Panc1 (cell line): ENCODE measurements at regions not wholly inside any gene's neighbourhood (a gene's known extent, or its start where the extent isn't known, plus 50 kb on each side); places are given as distances from the start of the nearest gene placed in this dataset.

ENCODE experiments used
- ATAC-seq: fragments of 200-7000 bp; cut with Tn5 transposase; 2 replicates; pipeline ENCODE4 v1.9.1; 2020; ENCODE audit warnings: mild to moderate bottlenecking, moderate library complexity
- BruUV-seq: library from RNA; stranded (reverse); fragments of 400-500 nt; replicated peaks from 2 replicates; lab custom pipeline; 2021; lab: Mats Ljungman, UMichigan
- CTCF ChIA-PET: fragments of 300-600 bp; sonication (Branson Sonifier 250); formaldehyde crosslinking; loops from one replicate; lab custom pipeline; 2022; ENCODE audit warnings: antibody characterized with exemption; lab: Charles Lee
- POLR2A ChIA-PET: fragments of 300-600 bp; sonication (Branson Sonifier 250); formaldehyde crosslinking; loops from one replicate; lab custom pipeline; 2022; ENCODE audit warnings: antibody characterized with exemption; lab: Charles Lee
- DNase-seq: peaks from one replicate; pipeline ENCODE4 v3.0.0-alpha.2; 2010; ENCODE audit warnings: low read depth, low spot score
- H3K27ac ChIP-seq: 2 replicates; pipeline ENCODE4 v1.5.1; 2011; ENCODE audit warnings: mild to moderate bottlenecking, low read length, inconsistent platforms
- H3K27me3 ChIP-seq: fragments of 200-500 bp; sonication (Bioruptor generic); 2 replicates; pipeline ENCODE4 v1.6.0; 2014; ENCODE audit warnings: low read length, inconsistent platforms; ENCODE audit not compliant: control insufficient read depth, insufficient read depth
- H3K36me3 ChIP-seq: fragments of 200-500 bp; sonication (Bioruptor generic); 2 replicates; pipeline ENCODE4 v1.5.1; 2014; ENCODE audit warnings: inconsistent platforms, mild to moderate bottlenecking, low read length, moderate library complexity; ENCODE audit not compliant: control insufficient read depth, insufficient read depth
- H3K4me1 ChIP-seq: 2 replicates; pipeline ENCODE4 v1.5.1; 2011; ENCODE audit warnings: inconsistent platforms, mild to moderate bottlenecking, low read length, moderate library complexity; ENCODE audit not compliant: control insufficient read depth, insufficient read depth
- H3K4me3 ChIP-seq, 2 experiments: 2 replicates each; pipeline ENCODE4 v1.5.1; 2011 to 2012; ENCODE audit warnings: low read depth in 2 of 2, low read length in 2 of 2, mild to moderate bottlenecking in 2 of 2, inconsistent platforms in 1 of 2, moderate library complexity in 1 of 2
- H3K9me3 ChIP-seq: fragments of 200-500 bp; sonication (Bioruptor generic); 2 replicates; pipeline ENCODE4 v1.5.1; 2014; ENCODE audit warnings: low read depth, mild to moderate bottlenecking, inconsistent platforms, low read length, moderate library complexity; ENCODE audit not compliant: control insufficient read depth, insufficient read depth
- CTCF ChIP-seq: fragments of 450-650 bp; IDR thresholded peaks from 2 replicates; pipeline ENCODE4 v1.5.1; 2017; ENCODE audit warnings: mild to moderate bottlenecking
- POLR2AphosphoS5 ChIP-seq: IDR thresholded peaks from 2 replicates; pipeline ENCODE4 v1.6.1; 2012; ENCODE audit warnings: mild to moderate bottlenecking, low read depth, low read length, moderate library complexity
- REST ChIP-seq, 2 experiments: IDR thresholded peaks; 2 replicates each; pipeline ENCODE4 v1.6.1; 2011 to 2012; ENCODE audit warnings: low read depth in 2 of 2, control low read depth in 1 of 2, low read length in 1 of 2, mild to moderate bottlenecking in 1 of 2, moderate library complexity in 1 of 2; ENCODE audit not compliant: insufficient read depth in 1 of 2
- SIN3A ChIP-seq: IDR thresholded peaks from 2 replicates; pipeline ENCODE4 v1.6.1; 2012; ENCODE audit warnings: low read depth, mild to moderate bottlenecking, low read length, moderate library complexity, borderline replicate concordance; ENCODE audit not compliant: insufficient read depth
- TCF7L2 ChIP-seq: IDR thresholded peaks from 2 replicates; pipeline ENCODE4 v1.6.1; 2011; ENCODE audit warnings: mild to moderate bottlenecking, low read depth, low read length, inconsistent platforms
- in situ Hi-C: cut with HindIII; loops from 2 replicates; pipeline ENCODE4 v1.10.0; 2016; ENCODE audit warnings: low sequenced_read_pairs, low pct_unique_long_range_greater_than_20kb
- intact Hi-C: fragments of 100-400 bp; cut with micrococcal nuclease; formaldehyde crosslinking; loops from one replicate; pipeline ENCODE4 v1.10.0; 2022; ENCODE audit not compliant: unreplicated experiment

GRCh38 chr7:123393623-123394022 is 140.8 kb downstream of the IQUB start:
- no TSS peak for BruUV-seq
- ChIA-PET POLR2A (no interaction called here), CTCF (no interaction called here)
- TF ChIP-seq CTCF, result no peak
- no peak for TF ChIP-seq POLR2AphosphoS5
- no peak for TF ChIP-seq SIN3A
- no peak for TF ChIP-seq REST (IDR thresholded peaks at IDR 0.05; ENCODE audit: insufficient read depth in 1 of 2, low read depth in 2 of 2, low read length in 1 of 2)
- TF ChIP-seq TCF7L2, result no peak
- Histone ChIP-seq H3K36me3 (no peaks in the 10 kb centered on the region), H3K27ac (no peak overlapping the region), H3K9me3 (no peaks in the 10 kb centered on the region), H3K4me3 (no peak overlapping the region), H3K4me1 (no peaks in the 10 kb centered on the region), H3K27me3 (no peaks in the 10 kb centered on the region)
- no peak for ATAC-seq
- in situ Hi-C loops (no loop called here), intact Hi-C loops (no loop called here)
- DNase-seq, result no peak

- CTCF ChIA-PET, result no interaction called here
- intact Hi-C loops (no loop called here), in situ Hi-C loops (no loop called here)
- ATAC-seq (no peak), DNase-seq (no peak)
- no peaks in the 10 kb centered on the region for H3K4me1 ChIP-seq
- no peak for TF ChIP-seq SIN3A
- BruUV-seq, result no TSS peak
- H3K36me3 ChIP-seq, result no peaks in the 10 kb centered on the region
- H3K9me3 ChIP-seq, result no peaks in the 10 kb centered on the region
- H3K4me3 ChIP-seq, result no peak overlapping the region
- POLR2A ChIA-PET, result no interaction called here
- no peaks in the 10 kb centered on the region for H3K27me3 ChIP-seq
- no peak overlapping the region for H3K27ac ChIP-seq
Measured at GRCh38 chr7:123372368-123372767, 162.0 kb downstream of the IQUB start.

- peak; percentile 20 for DNase-seq
- in situ Hi-C loops, result no loop called here
- H3K9me3 ChIP-seq, result no peaks in the 10 kb centered on the region
Measured at GRCh38 chr7:123367484-123368122, 166.8 kb downstream of the IQUB start.

More at GRCh38 chr7:123367484-123368122, 166.8 kb downstream of the IQUB start:
- ChIA-PET CTCF (interaction anchor here (1.3 kb wide), 1 partner anchor 297 kb away, joined by 3 read pairs; no protein-coding TSS in a partner anchor), POLR2A (no interaction called here)
- Histone ChIP-seq H3K4me3 (no peak overlapping the region), H3K27me3 (no peaks in the 10 kb centered on the region), H3K36me3 (no peaks in the 10 kb centered on the region), H3K4me1 (no peaks in the 10 kb centered on the region), H3K27ac (no peak overlapping the region)
- no peak for TF ChIP-seq REST (IDR thresholded peaks at IDR 0.05; ENCODE audit: insufficient read depth in 1 of 2, low read depth in 2 of 2, low read length in 1 of 2)
- peak; percentile 86 for TF ChIP-seq CTCF
- peak; percentile 72; the same call in 1 of the 2 replicates for ATAC-seq
- BruUV-seq, result no TSS peak
- intact Hi-C loops, result loop anchor here (10.0 kb wide), 1 partner anchor 293 kb away; no protein-coding TSS in a partner anchor
